PFSK-1 (cell line): ENCODE measurements at regions not wholly inside any gene's neighbourhood (a gene's known extent, or its start where the extent isn't known, plus 50 kb on each side); places are given as distances from the start of the nearest gene placed in this dataset.

Source experiments
- POLR2AphosphoS5 ChIP-seq: IDR thresholded peaks from 2 replicates; pipeline ENCODE4 v1.6.1; 2012; ENCODE audit warnings: low read depth, mild to moderate bottlenecking, control low read depth, low read length, moderate library complexity
- SIN3A ChIP-seq: IDR thresholded peaks from 2 replicates; pipeline ENCODE4 v1.6.1; 2012; ENCODE audit warnings: mild to moderate bottlenecking, low read length, moderate library complexity, borderline replicate concordance; ENCODE audit not compliant: insufficient read depth
- TAF1 ChIP-seq: IDR thresholded peaks from 2 replicates; pipeline ENCODE4 v1.6.1; 2012; ENCODE audit warnings: low read length, control low read depth, borderline replicate concordance; ENCODE audit not compliant: insufficient read depth
- TF ChIP-seq, protein P1 (sequence below), 2 experiments: IDR thresholded peaks; 2 replicates each; pipeline versions ENCODE4 v1.6.1 to v1.8.0; 2011 to 2012; ENCODE audit warnings: low read depth in 2 of 2, low read length in 2 of 2, control low read depth in 1 of 2, inconsistent platforms in 1 of 2, mild to moderate bottlenecking in 1 of 2, moderate library complexity in 1 of 2; ENCODE audit not compliant: insufficient read depth in 1 of 2

DNA sequence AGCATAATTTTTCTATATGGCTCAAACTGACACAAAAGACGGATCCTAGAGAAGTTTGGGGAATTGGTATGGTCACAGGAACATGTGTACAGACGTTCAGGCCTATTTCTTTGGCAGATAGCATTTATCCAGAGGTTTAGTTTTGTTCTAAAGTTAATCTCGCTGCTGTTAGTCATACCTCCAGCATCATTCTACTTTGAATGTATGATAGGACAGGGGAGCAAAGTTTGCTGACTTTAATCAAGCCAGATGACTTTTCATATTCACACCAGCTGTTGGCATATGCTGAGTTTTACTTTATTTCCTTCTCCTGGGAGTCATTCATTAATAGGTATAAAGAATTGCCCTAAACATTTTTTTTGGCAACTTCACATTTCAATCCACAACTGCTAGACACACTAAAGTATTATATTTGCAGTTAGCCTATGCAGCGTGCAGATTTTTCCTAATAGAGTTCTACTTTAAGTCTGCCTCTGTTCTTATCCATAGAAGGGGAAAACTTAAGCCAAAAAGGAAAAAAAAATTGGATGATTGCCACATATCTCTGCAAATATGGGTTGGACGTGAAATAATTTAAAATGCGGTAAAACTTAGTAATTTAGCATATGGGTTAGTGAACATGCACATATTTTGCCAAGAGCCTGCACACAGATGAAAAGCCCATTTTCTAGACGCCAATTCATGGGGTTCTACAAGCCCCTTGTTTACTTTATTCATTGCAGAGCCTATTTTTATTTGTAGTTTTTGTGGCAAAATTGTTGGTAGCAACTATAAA is 213.1 kb downstream of the C7orf25 start:
- TF ChIP-seq TAF1: no peak
- TF ChIP-seq POLR2AphosphoS5: no peak
- TF ChIP-seq, protein P1, sequence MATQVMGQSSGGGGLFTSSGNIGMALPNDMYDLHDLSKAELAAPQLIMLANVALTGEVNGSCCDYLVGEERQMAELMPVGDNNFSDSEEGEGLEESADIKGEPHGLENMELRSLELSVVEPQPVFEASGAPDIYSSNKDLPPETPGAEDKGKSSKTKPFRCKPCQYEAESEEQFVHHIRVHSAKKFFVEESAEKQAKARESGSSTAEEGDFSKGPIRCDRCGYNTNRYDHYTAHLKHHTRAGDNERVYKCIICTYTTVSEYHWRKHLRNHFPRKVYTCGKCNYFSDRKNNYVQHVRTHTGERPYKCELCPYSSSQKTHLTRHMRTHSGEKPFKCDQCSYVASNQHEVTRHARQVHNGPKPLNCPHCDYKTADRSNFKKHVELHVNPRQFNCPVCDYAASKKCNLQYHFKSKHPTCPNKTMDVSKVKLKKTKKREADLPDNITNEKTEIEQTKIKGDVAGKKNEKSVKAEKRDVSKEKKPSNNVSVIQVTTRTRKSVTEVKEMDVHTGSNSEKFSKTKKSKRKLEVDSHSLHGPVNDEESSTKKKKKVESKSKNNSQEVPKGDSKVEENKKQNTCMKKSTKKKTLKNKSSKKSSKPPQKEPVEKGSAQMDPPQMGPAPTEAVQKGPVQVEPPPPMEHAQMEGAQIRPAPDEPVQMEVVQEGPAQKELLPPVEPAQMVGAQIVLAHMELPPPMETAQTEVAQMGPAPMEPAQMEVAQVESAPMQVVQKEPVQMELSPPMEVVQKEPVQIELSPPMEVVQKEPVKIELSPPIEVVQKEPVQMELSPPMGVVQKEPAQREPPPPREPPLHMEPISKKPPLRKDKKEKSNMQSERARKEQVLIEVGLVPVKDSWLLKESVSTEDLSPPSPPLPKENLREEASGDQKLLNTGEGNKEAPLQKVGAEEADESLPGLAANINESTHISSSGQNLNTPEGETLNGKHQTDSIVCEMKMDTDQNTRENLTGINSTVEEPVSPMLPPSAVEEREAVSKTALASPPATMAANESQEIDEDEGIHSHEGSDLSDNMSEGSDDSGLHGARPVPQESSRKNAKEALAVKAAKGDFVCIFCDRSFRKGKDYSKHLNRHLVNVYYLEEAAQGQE (IDR thresholded peaks at IDR 0.05; ENCODE audit: insufficient read depth in 1 of 2, low read depth in 2 of 2, low read length in 2 of 2): no peak
- TF ChIP-seq SIN3A: no peak
